MM.1S (cell line): ENCODE measurements at regions not wholly inside any gene's neighbourhood (a gene's known extent, or its start where the extent isn't known, plus 50 kb on each side); places are given as distances from the start of the nearest gene placed in this dataset.

Experiments
- DNase-seq: peaks from one replicate; pipeline ENCODE4 v3.0.0-alpha.2; 2015
- H2AFZ ChIP-seq: fragments of 300-600 bp; sonication (generic); 2 replicates; pipeline ENCODE4 v1.6.0; 2016; ENCODE audit warnings: antibody characterized with exemption, low read length
- H3F3A ChIP-seq: fragments of 300-600 bp; sonication (generic); 2 replicates; pipeline ENCODE4 v1.6.1; 2016; ENCODE audit warnings: mild to moderate bottlenecking, antibody characterized with exemption, low read length, moderate library complexity, mixed read lengths; ENCODE audit not compliant: insufficient read depth
- H3K27ac ChIP-seq: fragments of 300-600 bp; sonication (generic); 2 replicates; pipeline ENCODE4 v1.5.1; 2016; ENCODE audit warnings: mild to moderate bottlenecking, low read length
- H3K27me3 ChIP-seq: fragments of 300-600 bp; sonication (generic); replicated peaks from 2 replicates; pipeline ENCODE4 v1.6.0; 2016; ENCODE audit warnings: low read length; ENCODE audit not compliant: insufficient read depth
- H3K36me3 ChIP-seq: fragments of 300-600 bp; sonication (generic); replicated peaks from 2 replicates; pipeline ENCODE4 v1.6.1; 2016; ENCODE audit warnings: mild to moderate bottlenecking, low read length, mixed read lengths; ENCODE audit not compliant: insufficient read depth
- H3K4me1 ChIP-seq: fragments of 300-600 bp; sonication (generic); 2 replicates; pipeline ENCODE4 v1.6.1; 2016; ENCODE audit warnings: low read length, mixed read lengths
- H3K4me2 ChIP-seq: fragments of 300-600 bp; sonication (generic); 2 replicates; pipeline ENCODE4 v1.6.0; 2016; ENCODE audit warnings: low read depth, low read length
- H3K4me3 ChIP-seq: fragments of 300-600 bp; sonication (generic); 2 replicates; pipeline ENCODE4 v1.5.1; 2016; ENCODE audit warnings: low read length, mixed read lengths
- H3K79me2 ChIP-seq: fragments of 300-600 bp; sonication (generic); 2 replicates; pipeline ENCODE4 v1.6.1; 2016; ENCODE audit warnings: mixed run types, low read length, mixed read lengths
- H3K9ac ChIP-seq: fragments of 300-600 bp; sonication (generic); 2 replicates; pipeline ENCODE4 v1.6.1; 2016; ENCODE audit warnings: low read length, mixed read lengths
- H3K9me2 ChIP-seq: fragments of 300-600 bp; sonication (generic); replicated peaks from 2 replicates; pipeline ENCODE4 v1.6.1; 2016; ENCODE audit warnings: mild to moderate bottlenecking, low read length, mixed read lengths; ENCODE audit not compliant: insufficient read depth
- H3K9me3 ChIP-seq: fragments of 300-600 bp; sonication (generic); replicated peaks from 2 replicates; pipeline ENCODE4 v1.6.1; 2016; ENCODE audit warnings: mild to moderate bottlenecking, low read length, mixed read lengths; ENCODE audit not compliant: insufficient read depth
- H4K20me1 ChIP-seq: fragments of 300-600 bp; sonication (generic); 2 replicates; pipeline ENCODE4 v1.6.1; 2016; ENCODE audit warnings: mild to moderate bottlenecking, low read length, moderate library complexity, mixed read lengths; ENCODE audit not compliant: insufficient read depth
- EZH2 ChIP-seq: fragments of 300-600 bp; sonication (generic); optimal IDR thresholded peaks from 2 replicates; pipeline ENCODE3; 2017; ENCODE audit warnings: low read depth, mild to moderate bottlenecking, antibody characterized with exemption, low read length, mixed read lengths
- EZH2phosphoT487 ChIP-seq: fragments of 300-600 bp; sonication (generic); IDR thresholded peaks from 2 replicates; pipeline ENCODE4 v1.6.1; 2018; ENCODE audit warnings: antibody characterized with exemption, low read length
- TF ChIP-seq, protein P1 (sequence below): fragments of 300-600 bp; sonication (generic); IDR thresholded peaks from 2 replicates; pipeline ENCODE4 v1.5.1; 2016; ENCODE audit warnings: antibody characterized with exemption, low read length, mixed read lengths

DNA sequence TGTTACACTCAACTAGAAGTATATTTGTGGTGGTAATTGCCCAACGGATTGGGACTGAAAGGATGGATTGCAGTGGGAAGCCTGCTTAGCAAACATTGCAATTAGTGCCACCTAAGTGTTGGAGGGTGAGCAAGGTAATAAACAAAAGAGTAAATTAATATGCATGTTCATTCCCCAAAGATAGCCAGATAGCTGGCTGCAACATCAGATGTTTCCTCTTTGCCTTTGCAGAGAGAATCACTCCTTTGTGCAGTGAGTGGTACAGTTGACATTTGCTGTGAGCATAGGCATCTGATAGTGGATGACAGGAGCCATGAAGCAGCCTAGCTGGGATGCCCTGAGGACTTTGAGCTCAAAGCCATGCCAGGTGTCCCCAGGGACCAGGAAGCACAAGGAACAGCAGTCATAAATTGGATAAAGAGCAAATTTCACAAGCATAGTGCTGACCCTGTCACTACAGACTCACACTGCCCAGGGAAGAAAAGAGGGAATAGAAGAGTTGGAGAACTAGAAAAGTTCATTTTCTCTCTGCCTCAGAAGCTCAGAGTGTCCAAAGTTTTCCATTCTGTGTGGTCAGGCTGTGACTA is 336.1 kb upstream of the SLC30A5 start:
- Histone ChIP-seq H3K36me3 (no peaks in the 10 kb centered on the region), H3K9me2 (no peaks in the 10 kb centered on the region), H3K4me1 (no peaks in the 10 kb centered on the region), H3K4me3 (no peak overlapping the region), H3K79me2 (no peaks in the 10 kb centered on the region), H2AFZ (no peak overlapping the region), H3K9ac (no peak overlapping the region), H4K20me1 (no peaks in the 10 kb centered on the region), H3K4me2 (no peak overlapping the region), H3K9me3 (no peaks in the 10 kb centered on the region), H3F3A (no peaks in the 10 kb centered on the region), H3K27me3 (no peaks in the 10 kb centered on the region), H3K27ac (no peak overlapping the region)
- TF ChIP-seq, protein P1, sequence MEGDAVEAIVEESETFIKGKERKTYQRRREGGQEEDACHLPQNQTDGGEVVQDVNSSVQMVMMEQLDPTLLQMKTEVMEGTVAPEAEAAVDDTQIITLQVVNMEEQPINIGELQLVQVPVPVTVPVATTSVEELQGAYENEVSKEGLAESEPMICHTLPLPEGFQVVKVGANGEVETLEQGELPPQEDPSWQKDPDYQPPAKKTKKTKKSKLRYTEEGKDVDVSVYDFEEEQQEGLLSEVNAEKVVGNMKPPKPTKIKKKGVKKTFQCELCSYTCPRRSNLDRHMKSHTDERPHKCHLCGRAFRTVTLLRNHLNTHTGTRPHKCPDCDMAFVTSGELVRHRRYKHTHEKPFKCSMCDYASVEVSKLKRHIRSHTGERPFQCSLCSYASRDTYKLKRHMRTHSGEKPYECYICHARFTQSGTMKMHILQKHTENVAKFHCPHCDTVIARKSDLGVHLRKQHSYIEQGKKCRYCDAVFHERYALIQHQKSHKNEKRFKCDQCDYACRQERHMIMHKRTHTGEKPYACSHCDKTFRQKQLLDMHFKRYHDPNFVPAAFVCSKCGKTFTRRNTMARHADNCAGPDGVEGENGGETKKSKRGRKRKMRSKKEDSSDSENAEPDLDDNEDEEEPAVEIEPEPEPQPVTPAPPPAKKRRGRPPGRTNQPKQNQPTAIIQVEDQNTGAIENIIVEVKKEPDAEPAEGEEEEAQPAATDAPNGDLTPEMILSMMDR = no peak
- TF ChIP-seq EZH2phosphoT487 (no peak), EZH2 (no peak)
- DNase-seq = no peak

DNA sequence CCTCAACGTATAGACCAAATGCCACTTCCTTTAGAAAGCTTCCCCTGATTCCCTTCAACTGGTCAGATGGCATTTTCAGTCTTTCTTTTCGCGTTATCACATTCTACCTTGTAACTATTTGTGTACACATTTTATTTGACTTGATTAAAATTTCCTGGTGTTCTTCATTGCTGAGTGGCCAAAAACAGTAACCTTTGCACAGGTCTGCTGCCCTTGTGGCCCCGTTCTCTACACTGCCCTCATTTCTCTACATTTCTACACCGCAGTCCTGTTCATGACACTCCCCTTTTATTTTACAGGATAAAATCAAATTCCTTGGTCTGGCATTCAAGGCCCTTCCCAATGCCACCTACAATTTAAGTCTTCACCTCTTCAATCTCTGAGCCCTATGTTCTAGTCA is 334.2 kb upstream of the SLC30A5 start:
- H3K9ac ChIP-seq = no peak overlapping the region
- H3F3A ChIP-seq = no peaks in the 10 kb centered on the region
- TF ChIP-seq EZH2phosphoT487 = no peak
- no peak for TF ChIP-seq EZH2
- TF ChIP-seq, protein P1 = no peak
- H3K4me3 ChIP-seq = no peak overlapping the region
- H2AFZ ChIP-seq = no peak overlapping the region
- no peaks in the 10 kb centered on the region for H4K20me1 ChIP-seq
- no peak overlapping the region for H3K4me2 ChIP-seq
- no peak overlapping the region for H3K27ac ChIP-seq
- H3K36me3 ChIP-seq = no peaks in the 10 kb centered on the region
- no peaks in the 10 kb centered on the region for H3K9me2 ChIP-seq
- no peak for DNase-seq
- H3K27me3 ChIP-seq = no peaks in the 10 kb centered on the region
- H3K9me3 ChIP-seq = no peaks in the 10 kb centered on the region
- H3K4me1 ChIP-seq = no peaks in the 10 kb centered on the region
- no peaks in the 10 kb centered on the region for H3K79me2 ChIP-seq

DNA sequence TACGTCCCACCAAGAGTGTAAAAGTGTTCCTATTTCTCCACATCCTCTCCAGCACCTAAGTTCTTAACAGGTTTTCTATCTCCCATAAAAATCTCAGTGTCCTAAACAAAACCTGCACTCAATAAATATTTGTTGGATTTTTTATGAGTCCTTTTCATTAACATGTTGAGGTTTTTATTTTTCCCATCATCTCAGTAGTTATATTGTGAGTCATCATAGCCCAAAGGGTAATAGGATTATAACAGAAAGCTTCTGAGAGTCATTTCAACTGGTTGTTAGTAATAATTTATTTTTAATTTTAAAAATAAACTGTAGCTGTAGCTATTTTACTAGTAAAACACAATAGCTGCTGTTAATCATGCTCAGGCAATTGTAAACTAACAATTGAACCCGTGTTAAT is 331.6 kb upstream of the SLC30A5 start:
- H3K27ac ChIP-seq = no peak overlapping the region
- no peak overlapping the region for H3K4me2 ChIP-seq
- TF ChIP-seq EZH2 (no peak), EZH2phosphoT487 (no peak)
- TF ChIP-seq, protein P1 = no peak
- DNase-seq = no peak
- H3K79me2 ChIP-seq = no peaks in the 10 kb centered on the region
- H4K20me1 ChIP-seq = no peaks in the 10 kb centered on the region
- no peaks in the 10 kb centered on the region for H3K9me2 ChIP-seq
- H3K27me3 ChIP-seq = no peaks in the 10 kb centered on the region
- H3K4me3 ChIP-seq = no peak overlapping the region
- H2AFZ ChIP-seq = no peak overlapping the region
- H3K4me1 ChIP-seq = no peaks in the 10 kb centered on the region
- H3K9ac ChIP-seq = no peak overlapping the region
- no peaks in the 10 kb centered on the region for H3F3A ChIP-seq
- H3K36me3 ChIP-seq = no peaks in the 10 kb centered on the region
- no peaks in the 10 kb centered on the region for H3K9me3 ChIP-seq
